NCI-H2029 (cell line): ENCODE measurements at regions not wholly inside any gene's neighbourhood (a gene's known extent, or its start where the extent isn't known, plus 50 kb on each side); places are given as distances from the start of the nearest gene placed in this dataset.

Experiments used
- DNase-seq: peaks from one replicate; lab custom pipeline; 2025; lab: John Stamatoyannopoulos, UW

DNA sequence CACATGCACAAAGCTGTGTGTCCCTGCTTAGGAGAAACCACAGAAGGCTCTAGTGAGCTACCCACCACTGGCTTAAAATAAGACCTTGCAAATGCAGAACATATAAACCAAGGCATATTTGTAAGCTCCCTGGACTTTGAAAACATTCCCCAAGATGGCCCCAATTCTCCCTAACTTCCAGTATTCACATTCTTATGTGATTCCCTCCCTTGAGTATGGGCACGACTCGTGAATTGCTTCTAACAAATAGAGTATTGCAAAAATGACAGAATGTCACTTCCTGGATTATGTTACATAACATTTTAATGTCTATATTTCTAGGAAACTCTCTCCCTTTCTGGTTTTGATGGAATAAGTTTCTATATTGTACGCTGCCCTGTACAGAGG, 131.8 kb upstream of the MCTP2 start:
- DNase-seq, result no peak

DNA sequence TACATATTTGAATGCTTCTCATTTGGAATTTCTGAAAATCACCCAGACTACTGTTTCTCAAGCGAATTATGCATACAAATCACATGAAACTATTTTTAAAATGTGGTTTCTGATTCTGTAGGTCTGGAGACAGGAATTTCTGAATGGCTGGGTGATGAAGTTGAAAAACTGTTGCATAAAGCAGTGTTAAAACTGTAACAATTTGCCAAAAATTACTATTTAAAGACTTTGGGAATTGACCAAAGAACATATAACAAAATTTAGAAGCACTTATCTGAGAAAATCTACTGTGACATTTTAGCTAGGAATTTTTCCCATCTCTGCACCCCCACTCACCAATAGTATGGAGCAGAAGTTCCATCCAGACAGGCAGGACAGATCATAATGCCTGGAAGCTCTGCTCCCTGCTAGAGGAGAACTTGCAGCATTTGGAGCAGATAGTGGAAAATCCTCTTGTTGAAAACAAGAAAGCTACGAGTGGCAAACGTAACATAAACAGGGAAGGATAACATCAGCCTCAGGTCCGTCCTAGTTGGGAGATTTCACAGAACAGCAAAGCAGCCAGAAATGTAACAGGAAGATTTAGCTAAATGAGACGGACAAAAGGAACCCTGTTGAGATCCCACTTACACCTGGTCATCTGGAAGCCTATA, 132.3 kb upstream of the MCTP2 start:
- no peak for DNase-seq

DNA sequence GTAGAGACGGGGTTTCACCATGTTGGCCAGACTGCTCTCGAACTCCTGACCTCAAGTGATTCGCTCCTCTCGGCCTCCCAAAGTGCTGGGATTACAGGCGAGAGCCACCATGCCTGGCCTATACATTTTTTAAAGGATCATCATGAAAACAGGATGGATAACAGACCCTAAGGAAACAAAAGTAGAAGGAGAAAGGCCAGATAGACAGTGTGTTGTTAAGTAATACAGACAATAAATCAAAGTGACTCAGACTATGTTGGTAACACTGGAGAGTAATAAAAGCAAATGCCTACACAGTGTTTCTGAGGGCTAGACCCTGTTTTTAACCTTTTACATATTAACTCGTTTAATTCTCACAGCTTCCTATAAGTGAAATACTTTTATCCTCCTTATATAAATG, 133.8 kb upstream of the MCTP2 start:
- no peak for DNase-seq

DNA sequence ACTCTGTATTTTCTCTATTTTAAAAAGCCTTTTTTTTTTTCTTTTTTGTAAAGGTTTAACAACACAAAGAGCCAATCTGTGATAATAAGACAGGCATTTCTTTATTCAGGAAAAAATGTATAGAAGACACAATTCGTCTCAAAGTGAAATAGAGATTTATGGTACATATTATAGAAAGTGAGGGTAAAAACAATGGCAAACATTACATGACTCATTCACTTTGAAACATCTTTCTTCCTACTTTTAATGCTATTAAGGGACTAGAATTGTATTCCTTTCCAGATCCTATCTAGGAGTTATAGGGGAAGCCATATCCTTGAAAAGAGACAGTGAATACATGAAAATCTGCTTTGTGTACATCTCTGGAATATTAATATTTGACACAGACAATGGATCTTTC, 137.1 kb upstream of the MCTP2 start:
- DNase-seq, result no peak

DNA sequence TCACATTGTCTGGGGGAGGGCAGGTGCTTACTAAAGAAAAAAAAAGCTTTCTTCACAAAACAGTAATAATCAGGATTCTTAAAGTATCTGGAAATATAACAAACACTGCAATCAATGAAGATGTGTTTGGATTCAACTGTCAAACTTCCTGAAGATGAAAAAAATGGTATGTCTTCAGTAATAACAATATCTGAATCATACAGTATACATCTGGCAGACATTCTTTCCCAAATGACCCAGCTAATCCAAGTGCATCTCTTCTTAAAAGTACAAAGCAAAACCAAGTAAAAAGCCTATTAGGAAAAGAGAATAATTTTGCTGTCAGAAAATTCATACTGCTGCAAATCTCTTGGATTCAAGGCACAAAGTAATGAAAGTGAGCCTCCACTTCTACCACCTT, 145.0 kb upstream of the MCTP2 start:
- no peak for DNase-seq

DNA sequence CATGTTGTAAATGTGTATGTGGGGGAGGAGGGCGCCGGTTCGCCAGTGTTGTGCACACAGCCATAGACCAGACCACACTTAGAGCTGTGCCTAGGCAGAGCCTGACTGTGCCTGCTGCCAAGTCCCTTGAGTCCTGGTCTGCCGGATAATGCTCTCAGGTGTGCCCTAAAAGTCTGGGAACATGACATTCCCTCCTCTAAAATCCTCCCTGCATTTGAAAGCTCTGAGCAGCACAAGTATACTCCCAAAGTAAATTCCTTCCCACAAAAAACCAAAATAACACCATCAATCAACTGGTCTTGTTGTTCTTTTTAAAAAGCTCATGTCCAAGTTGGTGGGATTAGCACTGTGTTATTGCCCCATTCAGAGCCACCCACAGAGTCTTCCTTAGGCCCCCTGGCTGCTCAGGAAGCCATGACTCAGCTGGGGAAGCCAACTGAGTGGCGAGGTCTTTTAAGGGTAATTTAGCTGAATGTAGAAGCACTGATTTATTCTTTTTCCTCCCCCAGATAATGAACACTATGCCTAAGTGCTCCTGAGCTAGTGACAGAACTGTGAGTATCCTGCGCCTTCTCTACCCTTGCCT, 147.8 kb upstream of the MCTP2 start:
- no peak for DNase-seq

DNA sequence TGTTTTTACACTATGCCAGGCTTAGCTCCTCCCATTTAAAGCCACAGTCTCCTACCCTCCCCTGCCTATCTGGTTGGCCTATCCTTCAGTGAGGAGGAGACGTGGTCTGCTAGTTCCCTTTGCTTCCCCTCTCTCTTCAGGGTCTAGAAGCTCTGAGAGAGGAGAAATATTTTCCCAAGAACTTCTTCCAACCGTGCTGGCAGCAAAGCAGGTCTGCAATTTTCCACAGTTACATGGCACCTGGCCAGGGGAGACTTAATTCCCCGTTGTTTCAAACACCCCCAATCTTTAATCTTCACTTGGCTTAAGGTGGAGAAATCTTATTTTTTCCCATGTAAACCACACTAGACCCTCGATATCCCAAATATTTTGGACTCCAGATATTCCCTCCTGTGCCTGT, 149.5 kb upstream of the MCTP2 start:
- no peak for DNase-seq

DNA sequence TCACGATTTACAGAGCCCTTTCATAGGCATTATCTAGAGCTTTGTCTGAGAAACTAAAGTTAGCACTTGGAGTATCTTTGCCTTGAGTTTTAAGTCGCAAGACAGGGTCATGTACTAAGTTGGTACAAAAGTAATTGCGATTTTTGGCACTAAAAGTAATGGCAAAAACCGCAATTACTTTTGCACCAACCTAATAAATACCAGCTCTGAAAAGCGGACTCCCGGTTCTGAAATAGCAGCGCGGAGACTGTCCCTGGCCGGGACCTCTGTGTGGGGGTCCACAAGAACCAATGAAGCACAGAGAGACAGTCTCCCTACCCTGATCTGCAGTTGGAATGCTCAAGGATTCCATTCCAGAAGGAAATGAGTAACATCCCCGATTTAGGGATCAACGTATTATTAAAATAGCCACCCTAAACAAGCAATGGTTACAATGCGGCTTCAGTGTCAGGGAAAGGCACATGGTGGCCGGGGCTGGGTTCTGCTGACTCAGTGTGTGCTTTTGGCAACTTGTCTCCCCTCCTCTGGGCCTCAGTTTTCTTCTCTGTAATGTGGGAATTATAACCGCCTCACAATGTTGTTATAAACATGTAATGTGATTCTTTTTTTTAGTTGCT, 150.3 kb upstream of the MCTP2 start:
- no peak for DNase-seq

DNA sequence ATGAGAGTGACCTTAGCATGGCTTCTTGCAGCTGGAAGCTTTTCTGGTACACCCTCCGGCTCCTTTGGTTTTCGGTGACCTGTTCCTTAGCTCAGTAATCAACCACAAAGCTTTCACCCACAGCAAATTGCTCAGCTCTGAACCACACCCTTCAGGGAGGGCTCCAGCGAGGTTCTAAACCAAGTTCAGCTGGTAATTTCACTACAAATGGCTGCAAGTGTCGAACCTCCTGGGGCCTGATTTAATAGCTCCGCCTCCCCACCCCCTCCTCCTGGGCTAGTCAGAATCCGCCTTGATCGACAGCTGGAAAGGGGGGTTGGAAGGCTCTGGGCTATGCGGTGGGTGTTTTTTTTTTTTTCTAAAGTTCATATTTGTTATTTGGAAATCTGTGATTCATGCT, 150.9 kb upstream of the MCTP2 start:
- DNase-seq, result no peak

DNA sequence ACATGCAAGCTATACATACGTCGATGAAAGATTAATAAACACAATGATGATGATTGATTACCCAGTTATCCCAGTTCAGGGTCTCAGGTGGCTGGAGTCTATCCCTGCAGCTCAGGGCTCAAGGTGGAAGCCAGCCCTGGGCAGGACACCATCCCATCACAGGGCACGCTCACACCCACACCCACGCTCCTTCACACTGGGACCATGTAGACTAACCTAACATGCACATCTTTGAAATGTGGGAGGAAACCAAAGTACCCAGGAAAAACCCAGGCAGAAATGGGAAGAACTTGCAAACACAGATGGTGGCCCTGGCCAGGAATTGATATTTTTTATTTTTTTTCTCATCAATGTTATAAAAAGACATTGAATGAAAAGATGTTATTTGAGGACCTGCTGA, 151.4 kb upstream of the MCTP2 start:
- no peak for DNase-seq

DNA sequence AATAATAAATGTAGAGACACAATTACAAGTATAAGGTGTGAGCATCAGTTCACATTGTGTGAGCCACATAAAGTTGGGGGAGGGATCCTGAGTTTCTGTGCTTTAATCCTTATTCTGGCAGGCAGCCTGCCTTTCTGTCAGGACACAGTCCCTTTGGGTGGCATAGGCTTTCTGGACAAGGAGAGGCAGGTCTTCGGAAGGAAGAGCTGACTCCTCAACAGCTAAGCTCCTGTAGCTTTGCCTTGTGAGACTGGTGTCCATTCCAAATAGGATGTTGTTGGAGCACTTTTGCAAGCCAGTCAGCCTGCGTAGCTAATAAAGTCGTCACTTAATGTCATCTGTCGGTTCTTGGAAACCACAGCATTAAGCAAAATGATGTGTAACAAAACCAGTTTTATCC, 151.9 kb upstream of the MCTP2 start:
- no peak for DNase-seq

DNA sequence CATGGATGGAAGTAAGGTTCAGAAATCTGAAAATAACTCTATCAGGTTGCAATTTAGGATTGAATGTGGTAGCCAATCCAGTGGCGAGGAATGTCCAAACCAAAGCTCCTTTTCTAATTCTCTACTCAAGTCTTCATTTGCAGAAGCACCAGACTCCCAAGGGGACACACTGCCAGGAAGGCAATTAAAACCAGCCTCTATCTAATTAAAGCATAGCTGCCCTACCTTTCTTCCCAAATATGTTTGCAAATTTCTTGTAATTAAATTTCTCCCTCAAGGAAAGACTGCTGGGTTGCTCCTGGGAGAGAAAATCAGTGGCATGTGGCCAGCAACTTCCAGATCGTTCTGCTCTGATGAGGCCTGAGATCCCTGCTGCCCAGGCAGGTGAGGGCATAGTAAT, 153.4 kb upstream of the MCTP2 start:
- no peak for DNase-seq

DNA sequence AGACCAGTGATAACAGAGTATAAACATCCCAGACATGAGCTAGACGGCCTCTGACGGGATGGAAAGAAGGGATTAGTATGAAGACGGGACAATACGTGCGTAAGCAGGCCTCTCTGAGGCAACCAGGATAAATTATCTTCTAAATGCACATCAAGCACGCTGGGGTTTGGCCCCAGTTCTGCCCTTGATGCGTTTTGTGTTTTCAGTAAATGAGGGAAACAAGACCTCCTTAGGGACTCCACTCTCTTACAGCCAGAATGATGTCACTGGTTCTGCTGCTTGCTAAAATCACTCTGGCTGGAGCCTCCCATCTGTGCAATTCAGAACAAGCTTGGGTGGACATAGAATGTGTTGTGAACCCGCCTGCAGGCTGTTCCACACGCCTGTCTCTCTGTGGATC, 156.0 kb upstream of the MCTP2 start:
- DNase-seq, result no peak

DNA sequence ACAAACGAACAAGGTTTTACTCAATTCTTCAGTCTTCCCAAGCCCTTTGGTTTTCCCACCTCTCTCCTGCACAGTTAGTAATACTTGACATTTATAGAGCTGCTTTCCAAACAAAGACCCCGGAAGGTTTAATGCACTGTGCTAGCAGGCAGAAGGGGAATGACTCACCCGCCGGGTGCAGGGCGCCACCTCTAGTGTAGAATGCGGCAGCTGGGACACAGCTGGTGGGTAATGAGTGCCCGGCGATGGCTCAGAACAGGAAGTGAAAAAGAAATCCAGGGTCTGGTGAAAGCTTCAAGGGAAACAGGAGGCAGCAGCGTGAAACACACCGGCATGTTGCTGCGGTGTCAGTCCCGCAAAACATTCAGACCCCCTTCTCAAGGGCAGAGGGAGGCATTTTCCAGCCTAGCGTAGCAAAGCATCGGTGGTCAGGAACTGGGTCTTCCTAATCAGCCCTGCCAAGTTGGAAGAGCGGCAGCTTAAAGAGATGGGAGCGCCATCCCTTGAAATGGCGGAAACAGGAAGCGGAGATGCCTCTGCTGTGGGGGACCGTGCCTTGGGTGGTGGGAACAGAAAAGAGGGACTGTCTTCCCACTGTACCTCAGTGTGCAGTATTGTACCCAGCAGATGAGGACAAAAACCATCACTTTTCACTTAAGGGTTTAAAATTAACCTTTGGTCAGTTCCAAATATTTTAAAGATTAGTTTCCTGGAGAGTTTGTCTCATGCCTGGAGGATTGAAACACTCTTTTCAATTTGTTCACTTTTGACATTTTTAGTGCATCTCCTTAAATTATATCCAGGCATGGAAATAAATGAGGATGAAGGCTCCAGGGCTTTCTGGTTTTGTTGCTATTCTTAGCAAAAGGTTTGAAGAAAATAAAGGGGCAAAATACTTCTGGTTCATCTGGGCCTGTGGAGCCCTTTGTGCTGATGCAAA, 160.7 kb upstream of the MCTP2 start:
- DNase-seq, result peak; percentile 52

DNA sequence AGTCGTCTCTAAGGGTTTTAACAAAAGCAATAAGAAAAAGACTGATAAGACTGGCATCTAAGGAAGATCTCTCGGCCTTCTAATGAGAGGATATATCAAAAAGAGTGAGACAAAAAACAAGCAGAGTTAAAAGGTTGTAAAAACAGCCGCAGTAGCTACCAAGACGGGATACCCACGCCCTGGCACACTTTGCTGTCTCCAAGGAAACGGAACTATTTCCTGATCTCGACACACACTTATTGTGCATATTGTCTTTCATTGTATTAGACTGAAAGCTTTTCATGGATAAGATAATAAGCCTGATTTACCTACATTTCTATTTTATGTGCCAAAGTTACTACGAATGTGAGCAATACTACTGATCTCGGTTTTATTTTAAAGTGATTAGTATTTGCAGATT, 161.5 kb upstream of the MCTP2 start:
- DNase-seq, result no peak

DNA sequence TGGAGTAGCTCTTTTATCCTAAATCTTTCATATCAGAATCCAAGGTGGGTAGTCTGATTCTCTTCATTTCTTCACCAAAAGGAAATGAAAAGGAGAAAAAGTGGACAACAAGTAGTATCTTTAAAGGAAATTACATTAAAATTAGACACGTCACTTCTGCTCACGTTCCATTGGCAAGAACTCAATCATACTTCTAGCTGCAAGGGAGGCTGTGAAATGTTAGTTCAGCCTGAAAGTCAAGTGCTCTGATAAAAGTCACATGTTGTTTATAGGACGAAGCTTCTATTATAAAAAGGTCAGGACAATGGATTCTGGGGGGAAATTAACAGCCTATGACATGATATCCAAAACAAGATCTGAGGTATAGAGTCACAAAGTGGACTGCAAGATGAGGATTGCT, 164.6 kb upstream of the MCTP2 start:
- no peak for DNase-seq

DNA sequence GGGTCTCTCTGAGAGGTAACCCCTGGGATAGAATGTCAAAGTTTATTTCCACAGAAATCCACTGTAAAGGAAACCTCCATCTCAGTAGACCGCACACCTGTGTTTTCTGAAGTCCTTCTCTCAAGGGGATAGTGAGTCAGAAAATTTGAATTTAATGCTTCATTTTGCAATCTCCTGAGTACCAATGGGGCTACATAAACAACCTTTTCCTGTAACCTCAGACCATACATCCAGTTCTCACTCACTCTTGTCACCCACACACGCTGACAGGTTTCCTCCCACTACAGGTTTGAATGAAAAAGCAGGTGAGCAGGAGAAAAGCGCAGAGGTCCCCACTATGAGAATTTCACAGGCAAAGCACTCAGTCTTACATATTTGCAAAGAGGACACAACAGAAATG, 165.3 kb upstream of the MCTP2 start:
- no peak for DNase-seq

DNA sequence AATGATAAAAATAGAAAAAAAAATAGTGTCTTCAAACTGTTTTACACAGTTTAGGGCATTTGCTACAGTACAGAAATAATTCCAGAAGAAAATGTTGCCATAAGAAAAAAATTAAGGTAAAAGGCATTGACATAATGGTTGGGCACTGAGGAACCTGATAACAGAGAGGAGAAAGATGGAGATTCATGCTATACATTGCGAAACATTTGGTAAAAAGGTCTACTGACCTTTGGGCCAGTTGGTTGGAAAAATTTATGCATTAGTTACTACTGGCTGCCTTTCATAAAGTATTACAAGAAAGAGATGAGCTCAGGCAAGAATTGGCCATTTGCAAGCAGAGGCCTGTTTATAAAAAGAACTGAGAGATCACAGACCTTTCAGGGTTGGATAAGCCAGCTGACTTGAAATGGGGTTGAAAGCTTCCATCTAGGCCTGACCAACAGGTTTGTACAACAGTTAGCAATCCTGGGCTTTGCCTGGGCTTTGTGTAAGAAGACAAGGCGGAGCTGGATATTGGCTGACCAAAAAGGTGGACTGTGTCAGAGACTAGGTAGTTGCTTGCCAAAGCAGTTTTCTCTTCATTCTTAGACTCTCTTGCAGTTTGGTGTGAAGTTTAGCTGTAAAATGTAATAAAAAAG, 166.6 kb upstream of the MCTP2 start:
- DNase-seq, result no peak

DNA sequence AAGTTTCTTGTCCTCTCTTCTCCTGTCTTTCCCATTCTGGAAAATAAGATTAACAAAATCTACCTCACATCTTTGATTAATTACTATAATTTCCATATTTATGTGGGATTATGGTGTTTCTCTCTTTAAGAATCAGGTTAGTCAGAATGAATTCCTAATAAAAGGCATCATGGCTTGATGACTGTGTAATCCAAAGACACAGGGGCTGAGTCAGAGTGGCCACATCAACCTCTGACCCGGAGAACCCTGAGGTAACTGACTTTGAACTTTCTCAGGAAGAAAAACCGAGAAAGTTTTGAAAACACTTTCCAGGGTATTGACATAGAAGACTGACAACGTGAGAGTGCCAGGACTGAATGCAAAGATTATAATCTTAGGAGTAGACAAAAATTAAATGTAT, 170.3 kb upstream of the MCTP2 start:
- no peak for DNase-seq

DNA sequence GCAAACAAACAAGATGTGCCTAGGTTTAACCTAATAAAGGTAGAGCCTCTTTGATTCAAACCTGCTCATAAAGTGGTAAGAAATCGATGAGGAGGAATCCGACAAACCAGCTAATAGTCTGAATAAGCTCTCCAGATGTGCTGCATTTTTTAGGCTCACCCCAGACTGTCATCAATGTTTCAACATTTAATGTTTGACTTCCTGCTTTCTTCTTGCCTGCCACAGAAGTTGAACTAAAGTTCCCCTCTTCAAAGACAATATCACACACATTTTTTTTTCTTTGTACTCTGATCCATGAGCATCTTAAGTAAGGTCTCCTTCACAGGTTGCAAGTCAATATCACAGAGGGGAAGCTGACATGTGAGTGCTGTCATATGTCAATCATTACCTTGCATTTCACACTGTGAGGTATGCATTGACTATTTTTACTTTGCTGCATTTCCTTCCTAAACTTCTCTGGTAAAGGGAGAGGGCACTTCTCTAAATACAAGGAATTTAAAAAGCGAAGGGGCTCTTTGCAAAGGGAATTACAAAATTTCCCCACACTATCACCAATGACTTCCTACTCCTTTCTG, 172.3 kb upstream of the MCTP2 start:
- no peak for DNase-seq

DNA sequence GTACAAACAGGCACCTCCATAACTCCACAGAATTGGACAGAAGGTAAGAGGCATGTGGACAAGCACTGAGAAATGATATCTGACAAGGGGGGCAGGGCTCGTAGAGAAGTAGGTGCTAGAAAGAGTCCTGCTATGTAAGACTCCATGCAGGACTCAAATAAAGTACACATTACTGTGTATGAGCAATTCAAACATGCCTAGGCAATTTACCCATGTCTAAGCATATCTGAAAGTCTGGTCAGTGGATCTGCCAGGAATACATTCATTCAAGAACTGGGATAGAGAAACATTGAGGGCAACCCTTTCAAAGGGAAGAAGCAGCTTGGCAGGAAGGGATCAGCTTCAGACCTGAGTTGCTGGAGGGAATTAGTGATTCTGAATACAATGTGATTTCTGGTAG, 174.1 kb upstream of the MCTP2 start:
- no peak for DNase-seq

DNA sequence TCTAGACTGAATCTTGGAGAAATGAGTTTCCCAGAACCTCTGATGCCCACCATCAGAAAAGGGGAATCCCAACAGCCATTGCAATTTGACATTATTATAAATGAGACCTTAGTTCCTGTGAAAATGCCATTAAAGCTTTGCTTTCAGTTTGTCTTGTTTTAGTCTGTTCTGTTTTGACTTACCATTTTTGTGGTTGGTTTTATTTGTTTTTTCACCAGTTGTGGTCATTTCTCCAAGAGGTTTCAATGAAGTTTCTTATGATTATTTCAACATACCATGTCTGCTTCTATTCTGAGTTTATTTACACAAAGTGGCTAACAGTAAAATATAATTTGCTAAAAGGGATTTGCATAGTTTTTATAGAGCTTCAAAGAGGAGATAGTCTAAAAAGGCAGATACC, 175.0 kb upstream of the MCTP2 start:
- no peak for DNase-seq
